ENCODE measurements at regions not wholly inside any gene's neighbourhood (a gene's known extent, or its start where the extent isn't known, plus 50 kb on each side); places are given as distances from the start of the nearest gene placed in this dataset.

DNA sequence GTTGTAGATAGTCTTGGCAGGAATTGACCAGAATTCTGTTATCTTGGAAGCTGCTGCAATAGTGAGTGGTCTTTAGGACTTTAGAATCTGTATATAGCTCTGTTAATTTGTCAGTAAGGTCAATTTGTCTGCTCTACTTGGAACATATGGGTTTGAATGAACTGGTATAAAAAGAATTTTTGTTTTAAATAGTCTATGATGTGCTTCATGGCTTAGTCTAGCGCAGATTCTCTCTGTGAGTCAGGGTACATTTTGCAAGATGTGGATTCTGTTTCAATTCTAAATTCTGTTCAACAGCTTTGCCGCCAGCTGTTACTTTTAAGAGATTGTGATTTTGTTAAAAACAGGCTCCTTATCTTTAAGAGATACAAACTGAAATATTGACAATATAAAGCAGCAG lies 135.9 kb upstream of the AGBL1 start:
- FAIRE-seq, result no peak

DNA sequence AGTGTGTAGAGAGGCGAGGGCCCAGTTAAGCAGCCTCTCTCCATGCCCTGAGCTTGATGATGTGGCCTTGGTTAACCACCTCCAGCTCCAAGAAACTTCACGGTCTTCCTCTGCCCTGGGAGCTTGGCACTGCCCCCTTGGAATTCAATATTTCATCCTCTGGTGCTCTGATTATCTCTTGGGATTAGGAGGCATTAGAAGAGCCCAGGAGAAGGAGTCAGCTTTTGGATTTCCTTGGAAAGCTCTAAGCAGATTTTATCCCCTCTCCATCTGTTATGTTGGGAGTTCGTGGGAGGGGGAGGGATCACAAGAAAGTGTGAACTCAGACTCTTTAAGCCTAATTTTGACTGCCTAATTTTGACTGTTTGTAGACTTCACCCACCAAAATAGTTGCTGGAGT lies 132.7 kb upstream of the AGBL1 start:
- no peak for FAIRE-seq

DNA sequence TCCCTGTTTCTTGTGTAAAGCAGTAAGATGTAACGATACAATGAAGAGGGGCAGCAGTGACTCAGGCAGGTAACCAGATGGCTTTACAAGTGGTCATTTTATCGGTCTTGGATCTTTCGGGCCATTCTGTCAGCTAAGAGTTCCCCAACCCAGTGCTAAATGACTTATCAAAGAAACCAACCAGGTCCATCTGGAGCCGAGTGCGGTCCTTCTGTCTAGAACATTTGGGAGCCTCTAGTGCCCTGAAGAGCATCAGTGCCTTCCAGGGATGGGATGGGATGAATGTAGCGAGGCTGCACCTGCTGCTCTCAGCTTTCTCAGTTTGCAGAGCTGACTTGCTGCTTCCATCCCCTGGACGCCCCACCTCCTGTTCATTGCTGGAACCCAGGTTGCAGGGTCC lies 131.7 kb upstream of the AGBL1 start:
- no peak for FAIRE-seq

DNA sequence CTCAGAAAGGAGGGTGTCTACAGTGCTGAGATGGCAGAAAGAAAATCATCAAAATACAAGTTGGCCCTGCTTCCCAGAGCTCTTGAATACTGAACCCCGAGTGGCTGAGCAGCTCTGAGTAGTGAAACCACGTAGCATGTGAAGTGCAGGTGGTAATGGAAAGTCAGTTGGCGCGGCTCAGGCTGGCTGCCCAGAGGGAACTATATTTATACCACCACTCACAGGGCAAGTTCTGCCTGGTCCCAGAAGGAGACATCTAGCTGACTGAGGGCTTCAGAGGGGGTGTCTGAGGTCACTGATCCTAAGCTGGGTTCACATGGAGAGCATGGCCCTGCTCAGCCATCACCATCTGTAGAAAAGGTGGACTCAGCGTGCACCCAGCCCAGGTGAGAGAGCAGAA lies 129.6 kb upstream of the AGBL1 start:
- no peak for FAIRE-seq

DNA sequence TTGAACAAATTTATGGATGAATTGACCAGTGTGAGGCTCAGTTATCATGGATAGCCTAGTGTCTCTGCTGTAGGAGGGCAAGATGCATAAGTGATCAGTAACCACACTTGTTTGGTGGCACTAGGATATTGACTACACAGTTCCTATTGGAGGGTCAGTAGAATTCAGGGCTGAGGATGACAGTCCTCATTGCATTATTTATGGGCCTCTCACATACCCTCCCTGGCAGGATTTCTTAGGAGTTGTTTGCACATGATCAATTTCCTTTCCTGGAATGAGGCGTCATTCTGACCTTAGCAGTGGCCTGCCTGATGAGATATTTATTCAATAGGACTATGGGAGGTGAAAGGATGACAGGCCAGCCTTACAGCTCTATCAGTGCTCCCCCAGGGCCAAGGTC lies 125.1 kb upstream of the AGBL1 start:
- FAIRE-seq, result no peak

DNA sequence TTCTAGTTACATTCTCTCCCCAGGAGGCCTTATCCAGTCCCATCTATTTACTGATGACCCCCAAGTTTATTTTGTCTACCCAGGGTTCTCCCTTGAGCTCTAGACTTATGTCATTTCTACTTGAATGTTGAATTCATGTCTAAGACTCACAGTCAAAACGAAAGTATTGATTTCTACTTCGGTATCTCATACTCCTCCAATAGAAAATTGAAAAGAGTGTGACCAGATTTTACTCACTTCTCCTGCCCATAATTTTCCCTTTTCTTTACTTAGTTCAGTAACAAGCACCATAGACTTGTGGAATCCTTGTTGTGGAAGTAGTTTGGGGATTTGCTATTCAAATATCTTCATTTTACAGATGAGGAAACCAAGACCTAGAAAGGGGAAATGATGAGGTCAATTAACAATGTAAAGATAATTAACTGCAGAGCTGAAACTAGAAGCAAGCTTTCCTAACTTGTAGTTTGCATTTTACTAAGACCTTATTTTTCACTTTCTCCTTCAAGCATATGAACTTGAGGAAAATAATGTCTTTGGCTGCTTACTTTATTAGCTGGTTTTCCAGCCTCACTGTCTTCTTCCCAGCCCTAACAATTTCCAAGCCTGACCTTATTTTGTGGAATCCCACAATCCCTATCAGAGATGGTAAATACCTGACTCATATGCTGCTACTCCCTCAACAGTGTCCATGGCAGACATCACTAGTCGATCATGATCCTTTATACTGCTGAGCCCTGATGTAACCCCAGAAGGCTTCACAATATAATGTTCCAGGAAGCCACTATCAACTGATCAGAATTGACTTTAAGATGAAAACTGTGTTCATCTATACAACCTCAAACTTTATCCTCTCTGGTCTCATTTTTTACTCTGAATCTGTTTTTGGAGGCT lies 123.9 kb upstream of the AGBL1 start:
- no peak for FAIRE-seq

DNA sequence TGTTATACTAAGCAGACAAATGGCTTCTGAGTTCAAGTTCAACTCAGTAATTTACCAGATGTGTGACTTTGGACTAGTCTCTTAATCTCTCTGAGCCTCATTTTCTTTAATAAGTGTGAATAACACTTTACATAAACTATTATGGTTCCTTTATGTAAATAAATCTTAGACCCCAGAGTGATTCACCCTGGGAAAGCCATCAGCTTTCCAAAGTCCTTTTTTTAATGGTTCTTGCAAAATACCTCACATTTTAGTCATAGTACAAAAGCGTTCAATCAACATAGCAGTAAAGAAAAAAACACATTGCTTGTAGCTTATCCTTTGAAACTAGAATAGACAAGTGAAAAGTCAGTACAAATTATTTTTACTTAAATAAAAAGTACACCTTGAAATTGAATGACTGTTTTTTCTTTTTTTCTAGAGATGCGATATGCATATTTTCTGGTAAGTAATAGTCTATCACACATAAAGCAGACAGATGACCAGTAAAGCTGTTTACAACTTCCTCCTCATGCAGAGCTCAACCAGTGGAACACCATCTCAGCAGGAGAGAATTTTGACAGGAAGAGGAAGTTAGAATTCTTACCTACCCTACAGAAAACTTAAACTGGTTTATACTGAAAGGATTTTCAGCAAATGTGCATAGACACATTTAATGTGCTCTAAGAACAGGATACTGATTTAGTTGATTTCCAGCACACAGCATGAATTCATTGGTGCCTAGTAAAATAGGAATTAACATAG lies 123.0 kb upstream of the AGBL1 start:
- no peak for FAIRE-seq

DNA sequence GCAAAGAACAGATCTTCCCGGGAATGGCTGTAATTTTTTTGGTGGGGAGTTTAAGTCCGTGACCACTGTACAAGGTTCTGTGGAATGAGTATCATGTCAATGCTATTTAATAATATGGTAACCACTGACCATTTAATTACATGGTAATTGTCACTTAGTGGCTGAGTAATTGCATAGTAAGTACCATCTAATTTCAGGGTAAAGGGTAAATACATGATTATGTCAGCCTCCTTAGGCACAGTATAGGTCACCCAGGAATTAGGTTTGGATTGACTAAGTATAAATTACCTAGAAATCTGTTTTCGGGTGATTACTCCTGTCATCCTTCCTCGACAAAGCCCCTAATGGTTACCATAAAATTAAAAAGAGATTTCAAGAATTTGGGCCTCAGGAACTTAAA lies 120.1 kb upstream of the AGBL1 start:
- FAIRE-seq, result no peak

DNA sequence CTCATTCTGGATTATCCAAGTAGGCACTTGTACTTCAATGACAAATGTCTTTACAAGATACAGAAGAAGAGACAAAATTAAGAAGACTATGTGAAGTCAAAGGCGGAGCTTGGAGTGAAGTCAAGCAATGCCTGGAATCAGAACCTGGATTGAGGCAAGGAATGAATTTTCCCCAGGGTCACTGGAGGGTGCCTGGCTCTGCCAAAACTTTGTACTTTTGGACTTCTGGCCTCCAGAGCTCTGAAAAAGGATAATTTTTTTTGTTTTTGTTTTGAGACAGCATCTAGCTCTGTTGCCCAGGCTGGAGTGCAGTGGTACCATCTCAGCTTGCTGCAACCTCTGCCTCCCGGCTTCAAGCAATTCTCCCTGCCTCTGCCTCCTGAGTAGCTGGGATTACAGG lies 119.3 kb upstream of the AGBL1 start:
- no peak for FAIRE-seq

DNA sequence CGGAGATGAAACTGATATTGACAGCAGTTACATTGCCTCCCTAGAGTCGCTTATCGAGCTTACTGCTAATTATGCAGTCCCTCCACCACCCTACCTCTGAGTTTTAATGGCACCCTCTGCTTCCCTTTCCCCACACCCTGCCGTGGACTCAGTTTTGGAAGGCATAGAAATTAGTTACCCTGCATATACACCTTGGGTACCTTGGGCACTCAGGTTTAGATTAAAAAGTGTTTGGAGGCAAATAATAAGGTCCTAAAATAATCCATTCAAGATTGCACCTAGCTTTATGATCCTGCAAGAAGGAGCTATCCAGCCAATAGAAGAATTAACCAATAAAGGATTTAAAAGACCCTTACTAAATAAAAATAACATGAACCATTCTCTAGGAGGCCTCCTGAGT lies 117.8 kb upstream of the AGBL1 start:
- FAIRE-seq, result no peak

DNA sequence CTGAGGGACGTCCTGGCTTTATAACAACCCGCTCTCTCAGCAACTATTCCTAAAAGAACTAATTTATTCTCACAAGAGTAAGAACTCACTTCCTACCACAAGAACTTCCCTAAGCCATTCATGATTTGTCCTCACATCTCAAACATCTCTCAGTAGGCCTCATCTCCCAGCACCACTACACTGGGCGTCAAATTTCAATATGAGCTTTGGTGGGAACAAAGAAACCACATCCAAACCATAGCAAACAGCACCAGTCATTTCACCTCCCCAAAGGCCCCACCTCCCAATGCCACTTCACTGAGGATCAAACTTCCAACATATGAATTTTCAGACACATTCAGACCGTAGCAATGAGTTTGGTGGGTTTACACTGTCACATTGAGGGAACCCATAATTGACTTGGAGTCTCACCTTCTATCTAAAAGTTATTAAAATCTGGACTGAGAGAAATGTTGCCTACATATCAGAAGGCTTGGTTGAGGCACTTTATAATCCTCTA lies 116.4 kb upstream of the AGBL1 start:
- no peak for FAIRE-seq

DNA sequence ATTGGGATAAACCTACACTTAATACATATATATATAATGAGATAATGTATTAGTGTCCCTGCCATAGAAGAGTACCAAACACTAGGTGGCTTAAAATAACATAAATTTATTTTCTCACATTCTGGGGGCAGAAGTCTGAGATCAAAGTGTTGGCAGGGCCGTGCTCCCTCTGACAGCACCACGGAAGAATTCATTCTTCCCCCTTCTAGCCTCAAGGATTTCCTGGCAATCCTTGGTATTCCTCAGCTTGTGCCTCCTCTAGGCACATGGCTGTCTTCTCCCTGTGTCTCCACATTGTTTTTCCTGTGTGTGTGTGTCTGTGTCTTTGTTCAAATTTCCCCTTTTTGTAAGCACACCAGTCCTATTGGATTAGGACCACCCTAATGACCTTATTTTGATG lies 115.2 kb upstream of the AGBL1 start:
- FAIRE-seq, result no peak

DNA sequence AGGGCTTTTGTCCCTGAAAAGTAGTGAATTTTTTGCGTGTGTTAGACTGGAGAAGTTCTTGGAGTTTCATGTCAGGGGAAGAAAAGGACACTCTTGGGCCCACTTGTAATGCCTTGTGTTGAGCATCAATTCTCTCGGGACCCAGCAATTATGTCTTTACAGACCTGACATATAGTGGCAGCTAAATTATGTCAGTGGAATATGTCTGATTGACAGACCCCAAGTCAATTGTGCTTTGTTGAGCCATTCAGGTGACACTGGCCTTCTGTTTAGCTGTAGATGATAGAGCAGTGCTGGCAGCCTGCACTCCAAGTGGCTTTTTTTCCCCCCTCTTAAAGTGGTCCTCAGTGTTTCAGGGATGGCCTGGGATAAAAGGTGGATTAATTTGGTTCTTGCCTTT lies 112.1 kb upstream of the AGBL1 start:
- no peak for FAIRE-seq

DNA sequence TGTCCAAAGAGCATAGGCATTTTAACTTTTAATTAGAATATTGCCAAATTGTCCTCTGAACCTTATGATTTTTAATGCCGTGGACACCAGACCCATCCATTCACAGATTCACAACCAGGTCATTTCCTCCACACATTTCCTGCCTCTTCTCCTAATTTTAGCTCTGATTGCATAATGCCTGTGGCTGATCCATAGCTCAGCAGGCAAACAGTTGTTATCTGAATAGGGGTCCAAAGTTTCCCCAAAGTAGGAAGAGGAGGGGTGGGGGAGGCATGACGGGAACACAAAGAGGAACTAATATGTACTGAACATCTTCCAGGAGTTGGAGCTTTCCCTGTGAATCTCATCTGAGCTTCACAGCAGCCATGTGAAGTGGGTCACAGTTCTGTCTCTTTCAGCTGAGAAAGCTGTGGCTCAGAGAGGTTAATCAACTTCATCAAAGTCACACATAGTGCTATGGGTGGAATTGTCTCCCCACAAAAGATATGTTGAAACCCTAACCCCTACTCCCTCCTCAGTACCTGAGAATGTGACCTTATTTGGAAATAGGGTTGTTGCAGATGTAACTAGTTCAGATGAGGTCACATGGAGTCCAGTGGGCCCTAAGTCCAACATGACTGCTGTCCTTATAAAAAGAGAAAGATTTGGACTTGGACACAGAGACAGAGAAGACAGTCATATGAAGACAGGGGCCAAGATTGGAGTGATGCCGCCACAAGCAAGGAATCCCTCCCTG lies 106.7 kb upstream of the AGBL1 start:
- FAIRE-seq, result no peak

DNA sequence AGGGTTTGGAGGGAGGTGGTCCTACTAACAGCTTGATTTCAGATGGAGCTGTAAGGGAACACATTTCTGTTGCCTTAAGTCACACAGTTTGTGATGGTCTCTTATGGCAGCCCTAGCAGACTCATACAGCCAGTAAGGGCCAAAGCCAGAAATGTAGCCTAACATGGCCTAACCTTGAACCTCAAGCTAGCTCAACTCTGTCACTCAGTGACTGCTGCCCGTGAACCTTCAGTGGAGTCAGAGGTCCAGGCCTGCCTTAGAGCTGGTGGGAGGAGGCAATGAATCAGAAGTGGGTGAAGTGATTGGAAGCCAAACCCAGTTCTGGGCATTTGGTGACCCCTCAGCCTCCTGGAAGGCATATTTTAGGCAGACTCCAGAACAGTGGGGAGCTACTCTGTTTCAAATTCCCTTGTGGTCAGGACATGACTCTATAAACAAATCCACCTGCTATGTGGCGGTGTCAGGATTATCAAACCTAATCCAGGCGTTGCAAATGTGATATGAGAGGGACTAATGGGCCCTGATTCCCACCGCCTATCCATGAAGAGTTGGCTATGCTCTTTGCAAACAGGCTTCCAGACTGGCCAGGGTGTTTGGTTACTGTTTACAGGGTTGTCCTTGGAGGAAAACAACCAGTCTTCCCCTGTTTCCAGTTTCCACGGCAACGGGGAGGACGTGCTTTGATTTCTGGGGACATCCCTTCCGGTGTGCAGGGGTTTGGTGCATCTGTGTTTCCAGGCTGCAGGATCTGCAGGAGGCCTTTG lies 105.9 kb upstream of the AGBL1 start:
- no peak for FAIRE-seq

DNA sequence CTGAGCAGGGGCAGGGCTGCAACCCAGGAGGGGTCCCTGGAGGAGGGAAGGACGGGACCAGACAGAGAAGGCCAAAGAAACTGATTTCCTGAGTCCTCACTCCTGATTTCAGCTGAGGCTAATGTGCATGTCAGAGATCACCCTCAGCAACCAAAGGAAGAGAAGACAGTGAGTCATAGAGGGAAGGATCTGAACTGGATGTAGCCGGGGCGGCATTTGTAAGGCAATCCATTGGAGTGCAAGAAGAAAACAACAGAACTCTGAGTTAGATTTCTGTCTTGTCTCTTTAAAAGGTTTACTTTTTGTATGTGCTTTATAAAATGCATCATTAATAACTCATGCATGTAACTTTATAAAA lies 105.3 kb upstream of the AGBL1 start:
- no peak for FAIRE-seq

DNA sequence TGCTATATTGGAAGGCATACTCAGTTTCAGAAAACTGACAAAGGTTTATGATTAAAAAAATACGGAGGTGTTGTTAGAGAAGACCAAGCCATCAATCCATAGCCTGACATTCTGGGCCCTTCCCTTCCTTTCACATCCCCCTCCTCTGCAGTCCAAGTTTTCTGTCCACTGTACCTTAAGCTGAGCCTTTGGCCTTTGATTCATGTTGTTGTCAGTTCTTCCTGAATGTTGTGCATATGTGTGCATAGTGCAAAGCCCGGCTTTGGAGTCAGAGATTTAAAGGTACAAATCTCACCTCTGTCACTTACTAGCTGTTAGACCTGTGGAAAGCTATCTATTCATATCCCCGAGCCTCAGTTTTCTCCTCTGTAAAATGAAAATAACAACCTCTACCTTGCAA lies 104.9 kb upstream of the AGBL1 start:
- no peak for FAIRE-seq

DNA sequence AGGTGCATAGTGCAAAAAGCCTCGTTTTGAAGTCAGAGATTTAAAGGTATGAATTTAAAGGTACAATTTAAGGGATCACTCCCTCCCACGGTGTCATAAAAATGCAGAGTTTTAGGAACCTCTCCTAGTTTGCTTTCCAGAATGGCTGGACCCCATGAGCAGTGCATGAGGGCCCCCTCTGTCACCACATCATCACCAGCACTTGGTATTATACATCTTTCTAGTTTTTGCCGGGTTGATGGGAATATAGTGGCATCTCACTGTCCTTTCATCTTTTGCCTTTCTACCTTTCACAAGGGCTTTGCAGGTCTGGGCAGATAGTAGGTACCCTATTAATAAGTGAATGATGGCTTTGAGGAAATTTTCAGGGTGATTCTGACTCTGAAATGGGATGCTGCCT lies 103.6 kb upstream of the AGBL1 start:
- FAIRE-seq, result no peak

DNA sequence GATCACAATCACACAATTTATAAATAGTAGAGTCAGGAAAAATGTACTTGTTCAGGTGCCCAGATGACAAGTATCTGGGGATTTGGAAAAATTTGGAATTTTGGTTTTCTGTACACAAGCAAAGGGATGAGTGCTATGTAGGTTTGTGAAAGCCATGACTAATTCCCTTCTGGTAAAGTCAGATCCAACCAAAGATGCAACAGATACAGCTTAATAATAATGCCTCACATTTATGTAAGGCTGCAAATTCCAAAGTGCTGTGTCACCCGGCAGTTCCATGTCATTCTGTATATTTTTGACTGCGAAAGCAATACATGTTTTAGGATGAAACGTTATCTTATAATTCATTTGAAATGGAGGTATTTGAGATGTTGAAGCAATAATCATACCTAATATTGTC lies 102.7 kb upstream of the AGBL1 start:
- FAIRE-seq, result no peak

DNA sequence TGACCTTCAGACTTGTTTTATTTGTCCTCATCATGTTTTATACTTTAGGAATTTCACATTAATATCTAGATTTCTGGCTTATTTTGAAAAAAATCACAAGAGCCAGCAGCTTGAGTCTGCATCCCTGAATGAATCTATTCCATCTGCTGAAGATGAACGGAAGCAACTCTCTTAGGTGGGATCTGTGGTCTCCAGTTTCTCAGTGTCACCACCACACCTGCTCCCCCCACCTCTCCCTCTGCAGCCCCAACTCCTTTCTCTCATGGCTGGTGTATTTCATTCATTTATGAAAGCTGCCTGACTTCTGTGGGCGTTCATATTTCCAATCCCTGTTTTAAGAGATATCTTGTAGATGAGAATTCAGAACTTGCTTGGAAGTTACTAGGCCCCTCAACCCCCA lies 102.1 kb upstream of the AGBL1 start:
- no peak for FAIRE-seq

DNA sequence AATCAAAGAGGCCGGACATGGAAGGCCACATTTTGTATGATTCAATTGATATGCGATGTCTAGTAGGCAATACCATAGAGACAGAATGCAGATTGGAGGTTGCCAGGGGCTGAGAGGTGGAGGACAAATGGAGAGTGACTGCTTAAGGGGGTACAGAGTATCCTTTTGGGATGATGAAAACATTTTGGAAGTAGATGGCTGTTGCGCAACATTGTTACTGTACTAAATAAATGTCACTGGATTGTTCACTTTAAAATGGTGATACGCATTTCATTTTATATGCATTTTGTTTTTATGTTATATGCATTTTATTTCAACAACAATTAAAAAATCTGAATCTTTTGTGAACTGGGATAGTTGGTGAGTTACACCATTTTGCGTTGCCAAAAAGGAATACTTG lies 99.7 kb upstream of the AGBL1 start:
- FAIRE-seq, result no peak

DNA sequence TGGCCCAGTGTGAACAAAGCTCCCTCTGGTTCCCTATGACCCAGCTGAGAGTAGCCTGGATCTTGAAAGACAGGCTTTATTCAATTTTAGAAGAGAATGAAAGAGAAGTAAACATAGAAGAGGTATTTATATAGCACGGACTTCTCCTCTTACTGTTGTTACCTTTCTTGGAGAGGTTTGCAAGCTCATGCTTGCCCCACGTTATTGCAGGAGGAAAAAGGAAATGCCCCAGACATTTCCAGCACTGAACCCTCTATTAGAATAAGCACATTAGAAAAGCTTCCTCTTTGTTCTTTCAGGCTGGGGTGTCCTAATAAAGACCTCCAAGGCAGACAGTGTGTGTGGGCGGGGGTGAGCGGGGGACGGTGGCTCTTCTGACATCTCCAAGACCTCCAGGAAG lies 98.7 kb upstream of the AGBL1 start:
- no peak for FAIRE-seq

DNA sequence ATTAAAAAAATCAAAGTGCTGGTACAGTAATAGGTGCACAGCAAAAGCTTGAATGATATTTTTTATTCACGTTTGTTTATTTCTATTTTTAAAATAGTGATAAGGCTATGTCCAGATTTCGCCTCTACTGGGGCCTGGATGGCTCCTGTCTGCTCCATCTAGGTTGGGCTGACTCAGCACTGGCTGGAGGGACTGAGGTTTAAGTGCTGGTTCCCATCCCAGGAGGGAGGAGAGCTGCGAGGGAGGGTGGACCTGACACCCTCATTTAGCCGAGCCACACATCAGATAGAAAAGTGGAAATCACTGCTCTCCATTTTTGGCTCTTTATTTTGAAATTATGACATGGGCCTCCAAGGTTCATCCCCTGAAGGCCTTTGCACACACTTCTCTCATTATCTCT lies 95.4 kb upstream of the AGBL1 start:
- FAIRE-seq, result no peak
